NB4 (cell line): ENCODE measurements at regions not wholly inside any gene's neighbourhood (a gene's known extent, or its start where the extent isn't known, plus 50 kb on each side); places are given as distances from the start of the nearest gene placed in this dataset.

Source experiments
- DNase-seq: peaks from one replicate; pipeline ENCODE4 v3.0.0; 2010; ENCODE audit warnings: low read depth
- H3K4me3 ChIP-seq: one replicate; pipeline ENCODE4 v1.5.1; 2011; ENCODE audit warnings: mild to moderate bottlenecking, low read depth, low read length, moderate library complexity
- MAX ChIP-seq: IDR thresholded peaks from 2 replicates; pipeline ENCODE4 v1.6.1; 2011; ENCODE audit warnings: low read depth, low read length
- MYC ChIP-seq: IDR thresholded peaks from 2 replicates; pipeline ENCODE4 v1.6.1; 2011; ENCODE audit warnings: low read depth, low read length
- POLR2A ChIP-seq: IDR thresholded peaks from 2 replicates; pipeline ENCODE4 v1.6.1; 2011; ENCODE audit warnings: mild to moderate bottlenecking; ENCODE audit not compliant: insufficient read length; ENCODE audit errors: extremely low read depth
- TF ChIP-seq, protein P1 (sequence below): IDR thresholded peaks from one replicate; pipeline ENCODE4 v1.5.1; 2012; ENCODE audit warnings: low read depth, low read length

DNA sequence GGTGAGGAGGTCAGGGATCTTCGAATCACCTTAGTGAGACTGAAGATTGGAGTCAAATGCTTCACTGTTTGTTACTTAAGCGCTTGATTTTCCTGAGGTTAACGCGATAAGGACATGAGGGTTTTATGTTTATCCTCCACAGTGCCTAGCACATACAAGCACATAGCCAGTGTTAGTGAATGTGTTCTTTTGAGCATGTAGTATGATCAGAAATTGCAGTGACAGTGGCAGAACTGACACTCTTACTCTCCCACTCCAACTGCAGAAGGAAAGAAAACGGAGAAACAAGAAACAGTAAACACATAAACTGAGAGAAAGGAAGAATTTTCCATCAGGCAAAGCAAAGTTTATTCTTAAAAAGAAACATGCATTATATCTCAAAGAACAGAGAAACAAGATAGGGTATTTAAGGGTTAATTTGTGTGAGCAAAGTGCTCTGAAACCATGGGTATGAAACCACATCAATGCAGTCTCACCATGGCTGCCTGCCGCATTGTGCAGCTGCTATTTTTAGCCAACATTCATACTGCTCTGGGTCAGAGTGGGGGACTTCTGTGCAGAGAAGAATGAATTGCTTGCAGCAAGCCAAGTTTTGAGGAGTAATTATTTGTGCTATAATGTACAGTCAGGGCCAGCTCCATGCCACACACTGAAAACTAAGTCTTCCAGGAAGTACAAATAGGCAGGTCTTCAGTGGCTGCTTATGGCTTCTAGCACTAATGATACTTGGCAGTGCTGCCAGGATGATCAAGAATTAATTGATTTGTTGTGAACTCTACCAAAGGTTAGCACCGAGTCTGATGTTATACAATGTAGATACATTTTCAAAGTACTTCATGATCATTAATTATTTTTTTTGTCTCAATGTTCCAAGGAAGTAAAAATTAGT is 152.0 kb downstream of the MACC1 start:
- H3K4me3 ChIP-seq = no peak overlapping the region
- no peak for DNase-seq
- TF ChIP-seq POLR2A = no peak
- TF ChIP-seq, protein P1, sequence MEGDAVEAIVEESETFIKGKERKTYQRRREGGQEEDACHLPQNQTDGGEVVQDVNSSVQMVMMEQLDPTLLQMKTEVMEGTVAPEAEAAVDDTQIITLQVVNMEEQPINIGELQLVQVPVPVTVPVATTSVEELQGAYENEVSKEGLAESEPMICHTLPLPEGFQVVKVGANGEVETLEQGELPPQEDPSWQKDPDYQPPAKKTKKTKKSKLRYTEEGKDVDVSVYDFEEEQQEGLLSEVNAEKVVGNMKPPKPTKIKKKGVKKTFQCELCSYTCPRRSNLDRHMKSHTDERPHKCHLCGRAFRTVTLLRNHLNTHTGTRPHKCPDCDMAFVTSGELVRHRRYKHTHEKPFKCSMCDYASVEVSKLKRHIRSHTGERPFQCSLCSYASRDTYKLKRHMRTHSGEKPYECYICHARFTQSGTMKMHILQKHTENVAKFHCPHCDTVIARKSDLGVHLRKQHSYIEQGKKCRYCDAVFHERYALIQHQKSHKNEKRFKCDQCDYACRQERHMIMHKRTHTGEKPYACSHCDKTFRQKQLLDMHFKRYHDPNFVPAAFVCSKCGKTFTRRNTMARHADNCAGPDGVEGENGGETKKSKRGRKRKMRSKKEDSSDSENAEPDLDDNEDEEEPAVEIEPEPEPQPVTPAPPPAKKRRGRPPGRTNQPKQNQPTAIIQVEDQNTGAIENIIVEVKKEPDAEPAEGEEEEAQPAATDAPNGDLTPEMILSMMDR = no peak

DNA sequence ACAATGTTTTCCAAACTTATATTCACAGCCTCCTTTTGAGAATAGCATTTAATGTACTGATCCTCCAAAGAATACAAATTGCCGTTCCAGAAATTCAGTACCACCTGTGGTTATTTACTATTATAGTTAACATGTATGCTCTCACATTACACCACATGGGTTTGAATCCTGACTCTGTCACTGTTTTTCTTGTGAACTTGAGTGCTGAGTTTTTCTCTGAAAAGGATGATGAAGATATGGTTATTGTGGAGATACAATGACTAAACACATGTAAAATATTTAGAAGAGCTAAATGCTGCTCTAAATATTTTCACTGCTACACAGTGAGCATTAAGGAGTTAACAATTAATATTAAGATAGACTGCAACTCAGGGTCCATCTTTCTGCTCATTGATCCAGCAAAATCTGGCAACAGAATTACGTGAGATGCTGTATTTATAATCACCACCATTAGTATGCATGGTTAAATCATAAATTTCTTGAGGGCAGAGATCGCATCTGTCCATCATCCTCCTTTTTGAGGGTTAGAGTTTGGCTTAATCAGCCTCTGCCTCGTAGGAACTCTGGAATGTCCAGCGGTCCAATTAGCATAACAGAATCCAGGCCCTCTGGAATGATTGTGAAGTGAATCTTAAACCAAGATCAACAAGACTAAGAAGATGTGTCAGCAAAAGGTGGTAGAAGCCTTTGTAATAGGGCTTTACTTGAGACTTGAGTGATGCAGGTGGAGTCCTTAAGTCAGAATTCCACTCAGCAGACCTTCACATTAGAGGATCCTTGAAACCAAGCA is 152.8 kb downstream of the MACC1 start:
- TF ChIP-seq MYC (no peak), MAX (no peak), POLR2A (no peak)
- TF ChIP-seq, protein P1 = no peak
- H3K4me3 ChIP-seq = no peak overlapping the region
- DNase-seq = no peak

DNA sequence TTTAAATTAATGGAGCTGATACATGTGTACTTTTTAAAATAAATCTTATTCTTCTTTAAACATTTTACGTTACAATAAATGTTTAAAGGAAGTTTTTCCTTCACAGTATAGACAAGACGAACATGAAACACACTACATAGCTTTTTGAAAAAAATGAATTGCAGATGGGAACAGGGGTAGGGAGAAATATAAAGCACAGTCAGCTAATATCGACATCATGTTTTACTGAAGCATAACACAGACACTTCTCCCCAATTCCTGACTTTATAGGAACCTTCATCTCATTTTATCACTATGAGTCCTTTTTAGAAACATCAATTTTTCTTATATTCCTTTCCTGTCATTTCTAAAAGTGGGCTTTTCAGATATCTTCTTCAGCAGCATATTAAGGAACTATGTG is 153.5 kb downstream of the MACC1 start:
- no peak for DNase-seq
- TF ChIP-seq MAX = no peak
- TF ChIP-seq MYC = no peak
- no peak for TF ChIP-seq POLR2A
- TF ChIP-seq, protein P1 = no peak
- no peak overlapping the region for H3K4me3 ChIP-seq

GRCh38 chr7:20062932-20063331 is 154.3 kb downstream of the MACC1 start:
- TF ChIP-seq POLR2A (no peak), MYC (no peak), MAX (no peak)
- TF ChIP-seq, protein P1 = no peak
- DNase-seq = no peak
- H3K4me3 ChIP-seq = no peak overlapping the region

DNA sequence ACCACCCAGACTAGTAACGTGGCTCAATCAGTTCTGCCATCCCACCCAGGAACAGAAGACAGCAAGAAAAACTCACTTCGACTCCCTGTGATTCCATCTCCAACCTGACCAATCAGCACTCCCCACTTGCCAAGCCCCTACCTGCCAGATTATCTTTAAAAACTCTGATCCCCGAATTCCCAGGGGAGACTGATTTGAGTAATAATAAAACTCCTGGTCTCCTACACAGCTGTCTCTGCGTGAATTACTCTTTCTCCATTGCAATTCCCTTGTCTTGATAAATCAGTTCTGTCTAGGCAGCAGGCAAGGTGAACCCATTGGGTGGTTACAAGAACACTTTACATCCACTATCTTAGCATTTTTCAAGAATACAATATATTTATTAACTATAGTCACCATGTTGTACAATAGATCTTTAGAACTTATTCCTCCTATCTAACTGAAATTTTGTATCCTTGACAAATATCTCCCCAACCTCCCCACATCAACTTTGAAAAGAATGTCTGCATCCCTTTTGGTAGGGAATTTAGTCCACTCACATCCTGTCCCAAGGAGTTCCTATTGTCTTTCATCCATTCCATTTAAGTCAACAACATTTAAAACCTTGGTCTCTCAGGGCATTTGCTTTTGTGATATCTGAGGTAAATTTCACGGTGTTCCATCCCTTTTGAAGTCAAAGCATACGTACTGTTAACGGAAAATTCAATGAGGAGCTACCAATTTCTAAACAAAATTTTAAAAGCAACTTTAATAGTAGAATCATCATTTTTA is 163.7 kb downstream of the MACC1 start:
- TF ChIP-seq, protein P1 = no peak
- no peak for TF ChIP-seq MAX
- no peak for TF ChIP-seq POLR2A
- no peak for TF ChIP-seq MYC
- no peak for DNase-seq
- H3K4me3 ChIP-seq = no peak overlapping the region
